ENCODE measurements at regions not wholly inside any gene's neighbourhood (a gene's known extent, or its start where the extent isn't known, plus 50 kb on each side); places are given as distances from the start of the nearest gene placed in this dataset.

DNA sequence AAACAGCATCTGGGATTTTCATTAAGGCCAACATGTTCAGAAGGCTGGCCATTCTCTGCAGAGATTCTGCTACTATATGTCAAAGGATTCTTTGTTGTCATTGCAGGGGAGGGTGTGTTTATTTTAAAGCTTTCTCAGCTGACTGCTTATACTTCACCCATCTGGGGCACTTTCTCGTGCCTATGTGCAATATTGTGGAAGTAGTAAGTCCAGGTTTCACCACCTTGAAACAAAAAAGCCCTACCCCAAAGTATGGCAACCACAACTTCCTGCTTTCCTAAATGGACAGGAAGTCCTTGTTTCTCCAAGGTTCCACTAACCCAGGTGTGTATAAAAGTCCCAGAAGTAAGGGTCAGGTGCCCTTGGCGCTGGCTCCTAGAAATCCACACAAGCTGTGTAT lies 58.7 kb upstream of the COL1A2 start:
- H3K9me1 ChIP-seq (ENCODE audit: insufficient read depth, low read length), result peaks cover 9% of the 10 kb centered on the region
- peak overlapping the region; percentile 28; the same call in 1 of the 2 replicates for H2AK5ac ChIP-seq (ENCODE audit: low read depth, low read length)
- H3K27ac ChIP-seq (ENCODE audit: insufficient read depth, low read length), result no peak overlapping the region; the same call in 1 of the 2 replicates
- intact Hi-C loops (cut with micrococcal nuclease), result no loop called here
- no TSS peak for BruUV-seq (replicated peaks)
- dilution Hi-C loops (cut with HindIII; ENCODE audit: low sequenced_read_pairs, unreplicated experiment), result no loop called here
- H3K79me1 ChIP-seq (ENCODE audit: low read depth in 1 of 2, low read length in 2 of 2), result peaks cover 9 to 19% of the 10 kb centered on the region in 2 experiments; a peak in 3 of 4 replicates
- H3K27me3 ChIP-seq (ENCODE audit: control insufficient read depth, insufficient read depth, low read length), result no peaks in the 10 kb centered on the region
- no CpG with 5 or more reads among the region's 2 CpGs for WGBS, 2 experiments (ENCODE audit: extremely low coverage in 2 of 2, insufficient read length in 1 of 2)
- peak overlapping the region; percentile 30 for H2AK9ac ChIP-seq (replicated peaks; ENCODE audit: low read depth, low read length, poor library complexity)
- H3K4me1 ChIP-seq (ENCODE audit: control insufficient read depth, insufficient read depth, low read length), result peaks cover 25% of the 10 kb centered on the region
- peak overlapping the region; percentile 58 for H2BK120ac ChIP-seq (ENCODE audit: low read depth, low read length)
- in situ Hi-C loops (cut with MboI; ENCODE audit: low sequenced_read_pairs), result no loop called here
- H2BK5ac ChIP-seq (ENCODE audit: low read depth, low read length, poor library complexity, severe bottlenecking), result peak overlapping the region; percentile 73
- H4K91ac ChIP-seq (ENCODE audit: insufficient read depth, low read depth, low read length), result peak overlapping the region; percentile 54; the same call in 1 of the 2 replicates
- H3K14ac ChIP-seq (replicated peaks; ENCODE audit: low read depth, low read length), result peak overlapping the region; percentile 38
- TF ChIP-seq SMC3 (IDR thresholded peaks at IDR 0.05; ENCODE audit: low read depth, low read length) (no peak), NFE2L2 (IDR thresholded peaks at IDR 0.05; ENCODE audit: low read depth, low read length) (no peak), CEBPB (IDR thresholded peaks at IDR 0.05; ENCODE audit: low read depth, low read length) (no peak), RAD21 (IDR thresholded peaks at IDR 0.05; ENCODE audit: low read length) (no peak), RCOR1 (IDR thresholded peaks at IDR 0.05; ENCODE audit: insufficient replicate concordance, low read length) (no peak)
- TF ChIP-seq, protein P1, sequence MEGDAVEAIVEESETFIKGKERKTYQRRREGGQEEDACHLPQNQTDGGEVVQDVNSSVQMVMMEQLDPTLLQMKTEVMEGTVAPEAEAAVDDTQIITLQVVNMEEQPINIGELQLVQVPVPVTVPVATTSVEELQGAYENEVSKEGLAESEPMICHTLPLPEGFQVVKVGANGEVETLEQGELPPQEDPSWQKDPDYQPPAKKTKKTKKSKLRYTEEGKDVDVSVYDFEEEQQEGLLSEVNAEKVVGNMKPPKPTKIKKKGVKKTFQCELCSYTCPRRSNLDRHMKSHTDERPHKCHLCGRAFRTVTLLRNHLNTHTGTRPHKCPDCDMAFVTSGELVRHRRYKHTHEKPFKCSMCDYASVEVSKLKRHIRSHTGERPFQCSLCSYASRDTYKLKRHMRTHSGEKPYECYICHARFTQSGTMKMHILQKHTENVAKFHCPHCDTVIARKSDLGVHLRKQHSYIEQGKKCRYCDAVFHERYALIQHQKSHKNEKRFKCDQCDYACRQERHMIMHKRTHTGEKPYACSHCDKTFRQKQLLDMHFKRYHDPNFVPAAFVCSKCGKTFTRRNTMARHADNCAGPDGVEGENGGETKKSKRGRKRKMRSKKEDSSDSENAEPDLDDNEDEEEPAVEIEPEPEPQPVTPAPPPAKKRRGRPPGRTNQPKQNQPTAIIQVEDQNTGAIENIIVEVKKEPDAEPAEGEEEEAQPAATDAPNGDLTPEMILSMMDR (conservative IDR thresholded peaks at IDR 0.05; ENCODE audit: low read depth, low read length), result no peak
- H3K4me2 ChIP-seq (ENCODE audit: low read depth, low read length), result peak overlapping the region; percentile 61
- no peaks in the 10 kb centered on the region for H3K36me3 ChIP-seq (ENCODE audit: control insufficient read depth, insufficient read depth, low read length)
- H2BK20ac ChIP-seq (ENCODE audit: low read depth, low read length), result peak overlapping the region; percentile 21; the same call in 1 of the 2 replicates
- H4K8ac ChIP-seq (ENCODE audit: low read depth in 2 of 2, low read length in 2 of 2), result peak overlapping the region in 1 of 2 experiments; percentile 20; a peak in 2 of 4 replicates
- ChIA-PET CTCF (no interaction called here), POLR2A (ENCODE audit: unreplicated experiment) (no interaction called here)
- peak overlapping the region; percentile 83 for H4K5ac ChIP-seq (ENCODE audit: low read depth, low read length)
- H3K56ac ChIP-seq (ENCODE audit: extremely low read depth, insufficient read depth, low read length), result no peak overlapping the region
- no peaks in the 10 kb centered on the region for H3K9me3 ChIP-seq (ENCODE audit: control insufficient read depth, insufficient read depth, low read length)
- ATAC-seq (ENCODE audit: low read depth) (peak; percentile 33), DNase-seq (peak; percentile 12)
- no peak overlapping the region for H2AFZ ChIP-seq (replicated peaks; ENCODE audit: low read length, poor library complexity)
- H3K4ac ChIP-seq (ENCODE audit: low read depth, low read length), result peak overlapping the region; percentile 34
- no peak overlapping the region for H3K9ac ChIP-seq (ENCODE audit: low read depth, low read length)
- peak overlapping the region; percentile 33; the same call in 1 of the 3 replicates for H2BK15ac ChIP-seq (ENCODE audit: low read depth, low read length)
- H3K4me3 ChIP-seq (ENCODE audit: insufficient read depth, low read depth, low read length), result no peak overlapping the region
- peak overlapping the region; percentile 10; the same call in 1 of the 2 replicates for H3K23ac ChIP-seq (ENCODE audit: low read depth, low read length)
- H3K18ac ChIP-seq (ENCODE audit: low read depth, low read length), result peak overlapping the region; percentile 65
- H4K20me1 ChIP-seq (ENCODE audit: insufficient read depth, low read length), result no peaks in the 10 kb centered on the region

Measured in IMR-90 (cell line).